A673 (cell line): ENCODE measurements at regions not wholly inside any gene's neighbourhood (a gene's known extent, or its start where the extent isn't known, plus 50 kb on each side); places are given as distances from the start of the nearest gene placed in this dataset.

ENCODE experiments used
- BruUV-seq: library from RNA; stranded (reverse); fragments of 400-500 nt; replicated peaks from 2 replicates; lab custom pipeline; 2021; lab: Mats Ljungman, UMichigan
- CTCF ChIA-PET: fragments of 300-600 bp; sonication (Branson Sonifier 250); formaldehyde crosslinking; loops from one replicate; lab custom pipeline; 2022; ENCODE audit warnings: antibody characterized with exemption; lab: Charles Lee
- POLR2A ChIA-PET: fragments of 300-600 bp; sonication (Branson Sonifier 250); formaldehyde crosslinking; loops from one replicate; lab custom pipeline; 2022; ENCODE audit warnings: antibody characterized with exemption; ENCODE audit not compliant: low non-redundant PET; lab: Charles Lee
- DNase-seq: peaks from one replicate; pipeline ENCODE4 v3.0.0-alpha.2; 2015; ENCODE audit warnings: low spot score
- H3K27ac ChIP-seq: fragments of 200-600 bp; sonication (generic); 2 replicates; pipeline ENCODE4 v1.5.1; 2016; ENCODE audit warnings: mixed run types, low read depth, mild to moderate bottlenecking, mixed read lengths, antibody characterized with exemption, low read length; ENCODE audit not compliant: poor library complexity, severe bottlenecking
- H3K27me3 ChIP-seq: fragments of 200-600 bp; sonication (generic); replicated peaks from 2 replicates; pipeline ENCODE4 v1.6.1; 2017; ENCODE audit warnings: mixed run types, low read depth, mild to moderate bottlenecking, mixed read lengths, antibody characterized with exemption, low read length; ENCODE audit not compliant: insufficient read depth, poor library complexity
- H3K36me3 ChIP-seq: fragments of 200-600 bp; sonication (generic); 2 replicates; pipeline ENCODE4 v1.6.1; 2016; ENCODE audit warnings: mixed run types, mild to moderate bottlenecking, mixed read lengths, antibody characterized with exemption, low read length; ENCODE audit not compliant: insufficient read depth, poor library complexity, severe bottlenecking
- H3K4me1 ChIP-seq: fragments of 200-600 bp; sonication (generic); 2 replicates; pipeline ENCODE4 v1.6.1; 2017; ENCODE audit warnings: mixed run types, mild to moderate bottlenecking, mixed read lengths, antibody characterized with exemption, low read length; ENCODE audit not compliant: insufficient read depth, poor library complexity, severe bottlenecking
- H3K4me3 ChIP-seq: fragments of 200-600 bp; sonication (generic); 2 replicates; pipeline ENCODE4 v1.5.1; 2016; ENCODE audit warnings: low read depth, mixed run types, mild to moderate bottlenecking, mixed read lengths, low read length; ENCODE audit not compliant: poor library complexity, severe bottlenecking
- H3K9me3 ChIP-seq: fragments of 200-600 bp; sonication (generic); 2 replicates; pipeline ENCODE4 v1.6.1; 2016; ENCODE audit warnings: mixed run types, low read depth, mild to moderate bottlenecking, mixed read lengths, antibody characterized with exemption, low read length; ENCODE audit not compliant: poor library complexity, severe bottlenecking
- EZH2 ChIP-seq: fragments of 200-600 bp; sonication (generic); IDR thresholded peaks from 2 replicates; pipeline ENCODE4 v1.6.1; 2017; ENCODE audit warnings: borderline replicate concordance, low read depth, mild to moderate bottlenecking, mixed read lengths, antibody characterized with exemption, low read length; ENCODE audit not compliant: poor library complexity, severe bottlenecking
- intact Hi-C: fragments of 100-400 bp; cut with micrococcal nuclease; formaldehyde crosslinking; loops from one replicate; pipeline ENCODE4 v1.10.0; 2022; ENCODE audit not compliant: unreplicated experiment
- TF ChIP-seq, protein P1 (sequence below): fragments of 300-800, 200-600 bp; sonication (generic); conservative IDR thresholded peaks from 2 replicates; pipeline ENCODE4 v1.5.1; 2017; ENCODE audit warnings: low read depth, mild to moderate bottlenecking, antibody characterized with exemption, low read length, moderate library complexity, mixed read lengths

DNA sequence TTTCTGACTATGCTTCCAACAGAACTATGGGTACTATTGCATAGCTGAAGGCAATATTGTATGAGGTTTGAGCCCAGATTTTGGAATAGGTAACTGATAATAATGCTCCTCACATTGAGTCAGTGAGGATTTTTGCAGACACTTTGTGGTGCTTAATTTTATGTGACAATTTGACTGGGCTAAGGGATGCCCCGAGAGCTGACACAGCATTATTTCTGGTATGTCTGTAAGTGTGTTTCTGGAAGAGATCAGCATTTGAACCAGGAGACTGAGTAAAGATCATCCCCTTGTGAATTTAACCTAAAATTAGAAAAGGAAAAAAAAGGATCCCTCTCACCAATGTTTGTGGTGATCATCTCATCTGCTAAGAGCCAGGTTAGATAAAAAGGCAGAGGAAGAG is 404.9 kb downstream of the AEBP2 start:
- BruUV-seq = no TSS peak
- TF ChIP-seq, protein P1, sequence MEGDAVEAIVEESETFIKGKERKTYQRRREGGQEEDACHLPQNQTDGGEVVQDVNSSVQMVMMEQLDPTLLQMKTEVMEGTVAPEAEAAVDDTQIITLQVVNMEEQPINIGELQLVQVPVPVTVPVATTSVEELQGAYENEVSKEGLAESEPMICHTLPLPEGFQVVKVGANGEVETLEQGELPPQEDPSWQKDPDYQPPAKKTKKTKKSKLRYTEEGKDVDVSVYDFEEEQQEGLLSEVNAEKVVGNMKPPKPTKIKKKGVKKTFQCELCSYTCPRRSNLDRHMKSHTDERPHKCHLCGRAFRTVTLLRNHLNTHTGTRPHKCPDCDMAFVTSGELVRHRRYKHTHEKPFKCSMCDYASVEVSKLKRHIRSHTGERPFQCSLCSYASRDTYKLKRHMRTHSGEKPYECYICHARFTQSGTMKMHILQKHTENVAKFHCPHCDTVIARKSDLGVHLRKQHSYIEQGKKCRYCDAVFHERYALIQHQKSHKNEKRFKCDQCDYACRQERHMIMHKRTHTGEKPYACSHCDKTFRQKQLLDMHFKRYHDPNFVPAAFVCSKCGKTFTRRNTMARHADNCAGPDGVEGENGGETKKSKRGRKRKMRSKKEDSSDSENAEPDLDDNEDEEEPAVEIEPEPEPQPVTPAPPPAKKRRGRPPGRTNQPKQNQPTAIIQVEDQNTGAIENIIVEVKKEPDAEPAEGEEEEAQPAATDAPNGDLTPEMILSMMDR = no peak
- no peak for TF ChIP-seq EZH2
- DNase-seq = no peak
- no peak overlapping the region for H3K4me3 ChIP-seq
- no peak overlapping the region for H3K27ac ChIP-seq
- CTCF ChIA-PET = no interaction called here
- intact Hi-C loops = no loop called here
- H3K27me3 ChIP-seq = no peaks in the 10 kb centered on the region
- no peaks in the 10 kb centered on the region for H3K9me3 ChIP-seq
- POLR2A ChIA-PET = no interaction called here
- no peaks in the 10 kb centered on the region for H3K36me3 ChIP-seq
- H3K4me1 ChIP-seq = no peaks in the 10 kb centered on the region

DNA sequence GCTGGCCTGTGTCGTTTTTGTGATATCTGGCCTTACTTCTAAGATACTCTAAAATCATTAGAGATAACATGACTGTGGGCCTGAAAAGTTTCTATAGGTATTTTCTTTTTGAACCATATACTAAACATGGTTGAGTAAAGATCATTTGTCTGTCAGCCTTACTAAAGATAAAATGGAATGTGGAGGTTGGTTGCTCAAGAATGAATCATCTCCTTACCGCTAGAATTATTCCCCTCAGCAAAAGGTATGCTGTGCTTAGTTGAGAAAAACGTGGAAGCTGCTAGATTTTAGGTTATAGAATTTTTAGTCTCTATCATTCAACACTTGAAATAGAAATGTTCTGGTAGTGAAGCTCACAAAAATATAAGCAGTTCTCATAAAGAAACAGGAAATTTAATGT is 407.3 kb downstream of the AEBP2 start:
- TF ChIP-seq, protein P1 = no peak
- TF ChIP-seq EZH2 = no peak
- Histone ChIP-seq H3K4me3 (no peak overlapping the region), H3K4me1 (no peaks in the 10 kb centered on the region), H3K27me3 (peaks cover 15% of the 10 kb centered on the region), H3K36me3 (no peaks in the 10 kb centered on the region), H3K27ac (no peak overlapping the region), H3K9me3 (no peaks in the 10 kb centered on the region)
- POLR2A ChIA-PET = no interaction called here
- CTCF ChIA-PET = no interaction called here
- DNase-seq = no peak
- no TSS peak for BruUV-seq
- intact Hi-C loops = no loop called here

DNA sequence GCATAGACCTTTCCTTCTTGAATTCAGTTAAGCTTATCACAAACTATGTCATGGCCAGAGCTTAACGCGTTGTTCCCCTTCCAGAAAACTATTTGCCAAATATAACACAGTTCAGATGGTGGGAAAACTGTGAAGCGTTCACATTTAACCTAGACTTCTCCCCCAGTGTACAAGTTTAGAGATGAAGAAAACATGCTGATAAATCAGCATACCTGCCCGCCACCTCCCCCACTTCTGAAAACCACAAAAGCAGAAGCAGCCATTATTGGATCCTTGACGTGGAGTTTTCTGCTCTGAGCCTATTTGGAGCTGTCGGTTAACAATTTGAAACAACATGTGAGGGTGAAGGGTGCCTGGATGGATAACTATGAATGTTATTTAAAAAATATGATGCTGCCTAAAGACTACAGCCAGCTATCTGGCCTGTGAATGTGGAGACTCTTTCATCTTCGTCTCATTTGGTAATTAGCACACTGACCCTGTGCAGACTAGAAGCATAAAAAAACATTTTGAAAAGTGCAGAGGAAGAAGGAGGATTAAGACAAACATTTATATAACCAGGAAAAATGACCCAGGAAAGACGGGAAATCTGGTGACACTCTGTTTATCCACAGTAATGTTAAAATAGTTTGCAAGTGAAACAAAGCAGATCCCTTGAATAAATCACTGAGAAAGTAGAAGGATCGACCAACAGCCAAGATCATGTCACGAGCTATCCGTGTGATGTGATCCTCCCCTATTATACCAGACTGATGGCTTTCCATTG is 408.2 kb downstream of the AEBP2 start:
- no peak overlapping the region for H3K4me3 ChIP-seq
- no peaks in the 10 kb centered on the region for H3K36me3 ChIP-seq
- H3K27me3 ChIP-seq = peaks cover 15% of the 10 kb centered on the region
- intact Hi-C loops = no loop called here
- CTCF ChIA-PET = no interaction called here
- no peak overlapping the region for H3K27ac ChIP-seq
- no peaks in the 10 kb centered on the region for H3K4me1 ChIP-seq
- no peaks in the 10 kb centered on the region for H3K9me3 ChIP-seq
- TF ChIP-seq, protein P1 = no peak
- no peak for TF ChIP-seq EZH2
- no TSS peak for BruUV-seq
- POLR2A ChIA-PET = no interaction called here
- DNase-seq = no peak
